ENCODE measurements at regions not wholly inside any gene's neighbourhood (a gene's known extent, or its start where the extent isn't known, plus 50 kb on each side); places are given as distances from the start of the nearest gene placed in this dataset.
"Not testable (repeated sequence)": the region's sequence is repeated elsewhere in the genome, so short reads cannot be mapped to it uniquely, and the experiment has no call there.

- peak; percentile 3 for DNase-seq
These were observed 86.7 kb downstream of the IRX5 start for GRCh38 chr16:55017321-55017720.

GRCh38 chr16:55018881-55019280 is 88.2 kb downstream of the IRX5 start:
- DNase-seq, result no peak

GRCh38 chr16:55019419-55020131 is 88.9 kb downstream of the IRX5 start:
- no peak for DNase-seq

GRCh38 chr16:55021595-55022475 is 91.2 kb downstream of the IRX5 start:
- no peak for DNase-seq

- not testable (repeated sequence) for DNase-seq
These were observed 96.6 kb downstream of the IRX5 start for GRCh38 chr16:55027260-55027659.

GRCh38 chr16:55029509-55029908 is 98.8 kb downstream of the IRX5 start:
- DNase-seq, result no peak

GRCh38 chr16:55030944-55031343 is 100.3 kb downstream of the IRX5 start:
- no peak for DNase-seq

- DNase-seq, result no peak
These were observed 100.8 kb downstream of the IRX5 start for GRCh38 chr16:55031481-55031880.

- no peak for DNase-seq
These were observed 102.8 kb downstream of the IRX5 start for GRCh38 chr16:55033225-55034156.

- no peak for DNase-seq
These were observed 104.4 kb downstream of the IRX5 start for GRCh38 chr16:55035029-55035428.

GRCh38 chr16:55035956-55036355 is 105.3 kb downstream of the IRX5 start:
- DNase-seq, result no peak

- DNase-seq, result no peak
These were observed 105.7 kb downstream of the IRX5 start for GRCh38 chr16:55036371-55036821.

- no peak for DNase-seq
These were observed 106.4 kb downstream of the IRX5 start for GRCh38 chr16:55037046-55037445.

- DNase-seq, result no peak
These were observed 107.3 kb downstream of the IRX5 start for GRCh38 chr16:55037966-55038365.

- no peak for DNase-seq
These were observed 108.4 kb downstream of the IRX5 start for GRCh38 chr16:55039042-55039441.

- no peak for DNase-seq
These were observed 108.8 kb downstream of the IRX5 start for GRCh38 chr16:55039511-55039910.

- DNase-seq, result no peak
These were observed 109.3 kb downstream of the IRX5 start for GRCh38 chr16:55039931-55040330.

GRCh38 chr16:55040366-55041086 is 109.9 kb downstream of the IRX5 start:
- DNase-seq, result no peak

GRCh38 chr16:55041540-55042234 is 111.0 kb downstream of the IRX5 start:
- DNase-seq, result no peak

- no peak for DNase-seq
These were observed 112.1 kb downstream of the IRX5 start for GRCh38 chr16:55042556-55043432.

GRCh38 chr16:55043499-55043898 is 112.8 kb downstream of the IRX5 start:
- DNase-seq, result no peak
